A549 (cell line): ENCODE measurements at regions not wholly inside any gene's neighbourhood (a gene's known extent, or its start where the extent isn't known, plus 50 kb on each side); places are given as distances from the start of the nearest gene placed in this dataset.
"Not testable (repeated sequence)": the region's sequence is repeated elsewhere in the genome, so short reads cannot be mapped to it uniquely, and the experiment has no call there.

Source experiments
- EHMT2 ChIP-seq: fragments of 200-600 bp; sonication (generic); IDR thresholded peaks from 2 replicates; pipeline ENCODE4 v1.6.1; 2016; ENCODE audit warnings: antibody characterized with exemption, low read depth, mild to moderate bottlenecking, moderate library complexity
- EP300 ChIP-seq, 2 experiments: fragments of >200 bp; sonication (Bioruptor Twin); formaldehyde crosslinking; IDR thresholded peaks; 2 replicates in 1 of 2; 3 replicates in 1 of 2; pipeline ENCODE4 v1.6.1; 2016 to 2017
- GATA3 ChIP-seq: IDR thresholded peaks from 2 replicates; pipeline ENCODE4 v1.6.1; 2012; ENCODE audit warnings: borderline replicate concordance
- JUN ChIP-seq, 2 experiments: fragments of >200 bp; sonication (Bioruptor Twin); formaldehyde crosslinking; IDR thresholded peaks; 2 replicates in 1 of 2; 3 replicates in 1 of 2; pipeline ENCODE4 v1.6.1; 2016 to 2017
- POLR2A ChIP-seq: IDR thresholded peaks from 2 replicates; pipeline ENCODE4 v1.6.1; 2012; ENCODE audit warnings: mild to moderate bottlenecking, low read length
- RAD21 ChIP-seq, 2 experiments: fragments of >200 bp in 1 of 2; sonication (Bioruptor Twin) in 1 of 2; formaldehyde crosslinking in 1 of 2; IDR thresholded peaks in 1 of 2; conservative IDR thresholded peaks in 1 of 2; 2 replicates in 1 of 2; 3 replicates in 1 of 2; pipeline ENCODE4 v1.6.1; 2012 to 2018; ENCODE audit warnings: inconsistent platforms in 1 of 2
- SMC3 ChIP-seq: fragments of >200 bp; sonication (Bioruptor Twin); formaldehyde crosslinking; IDR thresholded peaks from 3 replicates; pipeline ENCODE4 v1.6.1; 2018; ENCODE audit warnings: inconsistent platforms
- TF ChIP-seq, protein P1 (sequence below): fragments of >200 bp; sonication (Bioruptor Twin); formaldehyde crosslinking; IDR thresholded peaks from 3 replicates; pipeline ENCODE4 v1.5.1; 2016
- TF ChIP-seq, protein P2 (sequence below): fragments of 450-650 bp; IDR thresholded peaks from 2 replicates; pipeline ENCODE4 v1.6.1; 2014; ENCODE audit warnings: antibody characterized with exemption
- TF ChIP-seq, protein P3 (sequence below): IDR thresholded peaks from 2 replicates; pipeline ENCODE4 v1.6.1; 2012
- TF ChIP-seq, protein P4 (sequence below): fragments of >200 bp; sonication (Bioruptor Twin); formaldehyde crosslinking; IDR thresholded peaks from 3 replicates; pipeline ENCODE4 v1.6.1; 2016
- TF ChIP-seq, protein P5 (sequence below): IDR thresholded peaks from 2 replicates; pipeline ENCODE4 v1.6.1; 2012
- TF ChIP-seq, protein P6 (sequence below): IDR thresholded peaks from 2 replicates; pipeline ENCODE4 v1.6.1; 2012; ENCODE audit warnings: low read depth, borderline replicate concordance
- TF ChIP-seq, protein P7 (sequence below): fragments of 200-600 bp; sonication (generic); IDR thresholded peaks from 2 replicates; pipeline ENCODE4 v1.6.1; 2016; ENCODE audit warnings: antibody characterized with exemption, mild to moderate bottlenecking, moderate library complexity

DNA sequence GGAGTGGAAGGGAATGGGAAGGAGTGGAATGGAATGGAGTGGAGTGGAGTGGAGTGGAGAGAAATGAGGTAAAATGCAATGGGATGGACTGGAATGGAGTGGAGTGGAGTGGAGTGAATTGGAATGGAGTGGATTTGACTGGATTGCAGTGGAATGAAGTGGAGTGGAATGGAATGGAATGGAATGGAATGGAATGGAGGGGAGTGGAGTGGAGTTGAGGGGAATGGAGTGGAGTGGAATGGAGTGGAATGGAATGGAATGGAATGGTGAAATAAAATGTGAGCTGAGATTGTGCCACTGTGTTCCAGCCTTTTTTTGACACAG lies 1274.1 kb upstream of the TPTE start:
- TF ChIP-seq, protein P1, sequence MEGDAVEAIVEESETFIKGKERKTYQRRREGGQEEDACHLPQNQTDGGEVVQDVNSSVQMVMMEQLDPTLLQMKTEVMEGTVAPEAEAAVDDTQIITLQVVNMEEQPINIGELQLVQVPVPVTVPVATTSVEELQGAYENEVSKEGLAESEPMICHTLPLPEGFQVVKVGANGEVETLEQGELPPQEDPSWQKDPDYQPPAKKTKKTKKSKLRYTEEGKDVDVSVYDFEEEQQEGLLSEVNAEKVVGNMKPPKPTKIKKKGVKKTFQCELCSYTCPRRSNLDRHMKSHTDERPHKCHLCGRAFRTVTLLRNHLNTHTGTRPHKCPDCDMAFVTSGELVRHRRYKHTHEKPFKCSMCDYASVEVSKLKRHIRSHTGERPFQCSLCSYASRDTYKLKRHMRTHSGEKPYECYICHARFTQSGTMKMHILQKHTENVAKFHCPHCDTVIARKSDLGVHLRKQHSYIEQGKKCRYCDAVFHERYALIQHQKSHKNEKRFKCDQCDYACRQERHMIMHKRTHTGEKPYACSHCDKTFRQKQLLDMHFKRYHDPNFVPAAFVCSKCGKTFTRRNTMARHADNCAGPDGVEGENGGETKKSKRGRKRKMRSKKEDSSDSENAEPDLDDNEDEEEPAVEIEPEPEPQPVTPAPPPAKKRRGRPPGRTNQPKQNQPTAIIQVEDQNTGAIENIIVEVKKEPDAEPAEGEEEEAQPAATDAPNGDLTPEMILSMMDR = not testable (repeated sequence)
- TF ChIP-seq, protein P2, sequence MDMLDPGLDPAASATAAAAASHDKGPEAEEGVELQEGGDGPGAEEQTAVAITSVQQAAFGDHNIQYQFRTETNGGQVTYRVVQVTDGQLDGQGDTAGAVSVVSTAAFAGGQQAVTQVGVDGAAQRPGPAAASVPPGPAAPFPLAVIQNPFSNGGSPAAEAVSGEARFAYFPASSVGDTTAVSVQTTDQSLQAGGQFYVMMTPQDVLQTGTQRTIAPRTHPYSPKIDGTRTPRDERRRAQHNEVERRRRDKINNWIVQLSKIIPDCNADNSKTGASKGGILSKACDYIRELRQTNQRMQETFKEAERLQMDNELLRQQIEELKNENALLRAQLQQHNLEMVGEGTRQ = not testable (repeated sequence)
- TF ChIP-seq GATA3; RAD21 (conservative IDR thresholded peaks at IDR 0.05 in 1 of 2, IDR thresholded peaks at IDR 0.05 in 1 of 2); EP300 (IDR thresholded peaks at IDR 0.05); POLR2A; JUN (IDR thresholded peaks at IDR 0.05); EHMT2; SMC3: not testable (repeated sequence)
- TF ChIP-seq, protein P3, sequence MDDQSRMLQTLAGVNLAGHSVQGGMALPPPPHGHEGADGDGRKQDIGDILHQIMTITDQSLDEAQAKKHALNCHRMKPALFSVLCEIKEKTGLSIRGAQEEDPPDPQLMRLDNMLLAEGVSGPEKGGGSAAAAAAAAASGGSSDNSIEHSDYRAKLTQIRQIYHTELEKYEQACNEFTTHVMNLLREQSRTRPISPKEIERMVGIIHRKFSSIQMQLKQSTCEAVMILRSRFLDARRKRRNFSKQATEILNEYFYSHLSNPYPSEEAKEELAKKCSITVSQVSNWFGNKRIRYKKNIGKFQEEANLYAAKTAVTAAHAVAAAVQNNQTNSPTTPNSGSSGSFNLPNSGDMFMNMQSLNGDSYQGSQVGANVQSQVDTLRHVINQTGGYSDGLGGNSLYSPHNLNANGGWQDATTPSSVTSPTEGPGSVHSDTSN = not testable (repeated sequence)
- TF ChIP-seq, protein P4, sequence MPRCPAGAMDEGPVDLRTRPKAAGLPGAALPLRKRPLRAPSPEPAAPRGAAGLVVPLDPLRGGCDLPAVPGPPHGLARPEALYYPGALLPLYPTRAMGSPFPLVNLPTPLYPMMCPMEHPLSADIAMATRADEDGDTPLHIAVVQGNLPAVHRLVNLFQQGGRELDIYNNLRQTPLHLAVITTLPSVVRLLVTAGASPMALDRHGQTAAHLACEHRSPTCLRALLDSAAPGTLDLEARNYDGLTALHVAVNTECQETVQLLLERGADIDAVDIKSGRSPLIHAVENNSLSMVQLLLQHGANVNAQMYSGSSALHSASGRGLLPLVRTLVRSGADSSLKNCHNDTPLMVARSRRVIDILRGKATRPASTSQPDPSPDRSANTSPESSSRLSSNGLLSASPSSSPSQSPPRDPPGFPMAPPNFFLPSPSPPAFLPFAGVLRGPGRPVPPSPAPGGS = not testable (repeated sequence)
- TF ChIP-seq, protein P5, sequence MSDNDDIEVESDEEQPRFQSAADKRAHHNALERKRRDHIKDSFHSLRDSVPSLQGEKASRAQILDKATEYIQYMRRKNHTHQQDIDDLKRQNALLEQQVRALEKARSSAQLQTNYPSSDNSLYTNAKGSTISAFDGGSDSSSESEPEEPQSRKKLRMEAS = not testable (repeated sequence)
- TF ChIP-seq, protein P6, sequence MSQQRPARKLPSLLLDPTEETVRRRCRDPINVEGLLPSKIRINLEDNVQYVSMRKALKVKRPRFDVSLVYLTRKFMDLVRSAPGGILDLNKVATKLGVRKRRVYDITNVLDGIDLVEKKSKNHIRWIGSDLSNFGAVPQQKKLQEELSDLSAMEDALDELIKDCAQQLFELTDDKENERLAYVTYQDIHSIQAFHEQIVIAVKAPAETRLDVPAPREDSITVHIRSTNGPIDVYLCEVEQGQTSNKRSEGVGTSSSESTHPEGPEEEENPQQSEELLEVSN = not testable (repeated sequence)
- TF ChIP-seq, protein P7, sequence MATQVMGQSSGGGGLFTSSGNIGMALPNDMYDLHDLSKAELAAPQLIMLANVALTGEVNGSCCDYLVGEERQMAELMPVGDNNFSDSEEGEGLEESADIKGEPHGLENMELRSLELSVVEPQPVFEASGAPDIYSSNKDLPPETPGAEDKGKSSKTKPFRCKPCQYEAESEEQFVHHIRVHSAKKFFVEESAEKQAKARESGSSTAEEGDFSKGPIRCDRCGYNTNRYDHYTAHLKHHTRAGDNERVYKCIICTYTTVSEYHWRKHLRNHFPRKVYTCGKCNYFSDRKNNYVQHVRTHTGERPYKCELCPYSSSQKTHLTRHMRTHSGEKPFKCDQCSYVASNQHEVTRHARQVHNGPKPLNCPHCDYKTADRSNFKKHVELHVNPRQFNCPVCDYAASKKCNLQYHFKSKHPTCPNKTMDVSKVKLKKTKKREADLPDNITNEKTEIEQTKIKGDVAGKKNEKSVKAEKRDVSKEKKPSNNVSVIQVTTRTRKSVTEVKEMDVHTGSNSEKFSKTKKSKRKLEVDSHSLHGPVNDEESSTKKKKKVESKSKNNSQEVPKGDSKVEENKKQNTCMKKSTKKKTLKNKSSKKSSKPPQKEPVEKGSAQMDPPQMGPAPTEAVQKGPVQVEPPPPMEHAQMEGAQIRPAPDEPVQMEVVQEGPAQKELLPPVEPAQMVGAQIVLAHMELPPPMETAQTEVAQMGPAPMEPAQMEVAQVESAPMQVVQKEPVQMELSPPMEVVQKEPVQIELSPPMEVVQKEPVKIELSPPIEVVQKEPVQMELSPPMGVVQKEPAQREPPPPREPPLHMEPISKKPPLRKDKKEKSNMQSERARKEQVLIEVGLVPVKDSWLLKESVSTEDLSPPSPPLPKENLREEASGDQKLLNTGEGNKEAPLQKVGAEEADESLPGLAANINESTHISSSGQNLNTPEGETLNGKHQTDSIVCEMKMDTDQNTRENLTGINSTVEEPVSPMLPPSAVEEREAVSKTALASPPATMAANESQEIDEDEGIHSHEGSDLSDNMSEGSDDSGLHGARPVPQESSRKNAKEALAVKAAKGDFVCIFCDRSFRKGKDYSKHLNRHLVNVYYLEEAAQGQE = not testable (repeated sequence)
